A673 (cell line): ENCODE measurements at regions not wholly inside any gene's neighbourhood (a gene's known extent, or its start where the extent isn't known, plus 50 kb on each side); places are given as distances from the start of the nearest gene placed in this dataset.

Source experiments
- CTCF ChIP-seq: fragments of 300-800, 200-600 bp; sonication (generic); conservative IDR thresholded peaks from 2 replicates; pipeline ENCODE4 v1.5.1; 2017; ENCODE audit warnings: low read depth, mild to moderate bottlenecking, antibody characterized with exemption, low read length, moderate library complexity, mixed read lengths
- EZH2 ChIP-seq: fragments of 200-600 bp; sonication (generic); IDR thresholded peaks from 2 replicates; pipeline ENCODE4 v1.6.1; 2017; ENCODE audit warnings: borderline replicate concordance, low read depth, mild to moderate bottlenecking, mixed read lengths, antibody characterized with exemption, low read length; ENCODE audit not compliant: poor library complexity, severe bottlenecking

- TF ChIP-seq CTCF (no peak), EZH2 (no peak)
Observed at GRCh38 chr16:65372171-65372570, 250.3 kb upstream of the CDH11 start.
